GM12878 (cell line): ENCODE measurements at regions not wholly inside any gene's neighbourhood (a gene's known extent, or its start where the extent isn't known, plus 50 kb on each side); places are given as distances from the start of the nearest gene placed in this dataset.
A peak's percentile ranks its signal among the peaks of the same experiment; 100 is the strongest.

Source experiments
- ATAC-seq: fragments of 200-7000 bp; cut with Tn5 transposase; 3 replicates; pipeline ENCODE4 v1.9.1; 2020; ENCODE audit warnings: mild to moderate bottlenecking, moderate library complexity
- BruUV-seq: library from RNA; stranded (reverse); fragments of 400-500 nt; replicated peaks from 2 replicates; lab custom pipeline; 2021; lab: Mats Ljungman, UMichigan
- CTCF ChIA-PET: fragments of 300-600 bp; sonication (Branson Sonifier 250); formaldehyde crosslinking; extraction: SDS; loops from one replicate; lab custom pipeline; 2021; ENCODE audit warnings: inconsistent platforms; lab: Yijun Ruan, JAX
- POLR2A ChIA-PET: fragments of 350-600 bp; formaldehyde crosslinking; extraction: SDS; loops from one replicate; lab custom pipeline; 2021; ENCODE audit warnings: inconsistent platforms; lab: Charles Lee
- RAD21 ChIA-PET: fragments of 300-600 bp; sonication (Branson Sonifier 250); formaldehyde crosslinking; loops from one replicate; lab custom pipeline; 2023; ENCODE audit warnings: antibody characterized with exemption; ENCODE audit not compliant: unreplicated experiment; lab: Charles Lee
- SMC1A ChIA-PET: fragments of 300-600 bp; sonication (Branson Sonifier 250); formaldehyde crosslinking; loops from one replicate; lab custom pipeline; 2023; ENCODE audit not compliant: unreplicated experiment, uncharacterized antibody; lab: Charles Lee
- DNase-seq: peaks from one replicate; pipeline ENCODE4 v3.0.0-alpha.2; 2011; ENCODE audit warnings: low read depth, low spot score
- FAIRE-seq: peaks from 3 replicates; lab custom pipeline; 2011; peaks lifted over from hg19 to GRCh38; lab: Jason Lieb, UNC
- H2AFZ ChIP-seq: 2 replicates; pipeline ENCODE4 v1.6.0; 2011; ENCODE audit warnings: low read depth, low read length, control low read depth; ENCODE audit not compliant: control insufficient read depth
- H3K27ac ChIP-seq: 2 replicates; pipeline ENCODE4 v1.5.1; 2011; ENCODE audit warnings: control low read depth; ENCODE audit not compliant: control insufficient read depth, insufficient read depth
- H3K27me3 ChIP-seq, 2 experiments: replicated peaks in 1 of 2; 2 replicates each; pipeline versions ENCODE4 v1.6.0 to v1.6.1; 2011; ENCODE audit warnings: low read length in 1 of 2; ENCODE audit not compliant: control insufficient read depth in 2 of 2, insufficient read depth in 2 of 2
- H3K36me3 ChIP-seq, 2 experiments: 2 replicates each; pipeline ENCODE4 v1.5.1; 2011; ENCODE audit warnings: low read length in 1 of 2; ENCODE audit not compliant: control insufficient read depth in 2 of 2, insufficient read depth in 2 of 2
- H3K4me1 ChIP-seq: 2 replicates; pipeline ENCODE4 v1.6.1; 2011; ENCODE audit warnings: mild to moderate bottlenecking, low read length, moderate library complexity, mixed read lengths; ENCODE audit not compliant: control insufficient read depth, insufficient read depth
- H3K4me2 ChIP-seq: 2 replicates; pipeline ENCODE4 v1.6.0; 2011; ENCODE audit warnings: control low read depth; ENCODE audit not compliant: control insufficient read depth, insufficient read depth
- H3K4me3 ChIP-seq: fragments of 200-600 bp; sonication (generic); 2 replicates; pipeline ENCODE4 v1.5.1; 2016
- H3K79me2 ChIP-seq: 2 replicates; pipeline ENCODE4 v1.6.0; 2011; ENCODE audit warnings: low read length; ENCODE audit not compliant: control insufficient read depth, insufficient read depth
- H3K9ac ChIP-seq: 2 replicates; pipeline ENCODE4 v1.8.0; 2011; ENCODE audit warnings: low read length, control low read depth, mixed read lengths; ENCODE audit not compliant: control insufficient read depth, insufficient read depth
- H3K9me3 ChIP-seq: replicated peaks from 3 replicates; pipeline ENCODE4 v1.5.1; 2011; ENCODE audit warnings: mild to moderate bottlenecking, low read length; ENCODE audit not compliant: control insufficient read depth, insufficient read depth
- H4K20me1 ChIP-seq: 2 replicates; pipeline ENCODE4 v1.6.0; 2011; ENCODE audit not compliant: control insufficient read depth, insufficient read depth
- CBX5 ChIP-seq: sonication (generic); IDR thresholded peaks from 2 replicates; pipeline ENCODE4 v1.6.1; 2016; ENCODE audit warnings: low read depth, moderate library complexity, mild to moderate bottlenecking, inconsistent platforms
- CREM ChIP-seq: IDR thresholded peaks from 2 replicates; pipeline ENCODE4 v1.6.1; 2014; ENCODE audit warnings: antibody characterized with exemption, low read depth
- HDAC6 ChIP-seq: fragments of 200-600 bp; sonication (generic); IDR thresholded peaks from one replicate; pipeline ENCODE4 v1.8.0; 2017; ENCODE audit warnings: antibody characterized with exemption; ENCODE audit not compliant: unreplicated experiment
- NRF1 ChIP-seq: conservative IDR thresholded peaks from 2 replicates; pipeline ENCODE4 v1.6.1; 2011; ENCODE audit warnings: mild to moderate bottlenecking, low read depth, low read length, improper control_type of control experiment
- RUNX3 ChIP-seq: IDR thresholded peaks from 2 replicates; pipeline ENCODE4 v1.6.1; 2012; ENCODE audit warnings: low read length, inconsistent platforms
- TCF12 ChIP-seq: IDR thresholded peaks from 2 replicates; pipeline ENCODE4 v1.6.1; 2011; ENCODE audit warnings: low read depth, mild to moderate bottlenecking, low read length
- USF1 ChIP-seq: IDR thresholded peaks from 2 replicates; pipeline ENCODE4 v1.6.1; 2011; ENCODE audit warnings: borderline replicate concordance, low read depth, mild to moderate bottlenecking, moderate library complexity, mixed read lengths, low read length; ENCODE audit not compliant: insufficient read depth; ENCODE audit errors: extremely low read length
- ZNF592 ChIP-seq: fragments of 450-650 bp; IDR thresholded peaks from 2 replicates; pipeline ENCODE4 v1.6.1; 2017; ENCODE audit warnings: mild to moderate bottlenecking, moderate library complexity
- WGBS: methylation state at CpG from one replicate; pipeline ENCODE4 v1.1.6; 2016; ENCODE audit warnings: low lambda C conversion rate; ENCODE audit not compliant: insufficient replicate concordance, insufficient coverage; ENCODE audit errors: missing lambda C conversion rate; 5-methylcytosine and 5-hydroxymethylcytosine counted together
- in situ Hi-C: fragments of 300-500 bp; cut with MboI; formaldehyde crosslinking; loops from 9 replicates; pipeline ENCODE4 v1.14.3; 2018; ENCODE audit warnings: mixed read lengths
- intact Hi-C: fragments of 100-400 bp; cut with micrococcal nuclease; formaldehyde crosslinking; loops from one replicate; pipeline ENCODE4 v1.14.2; 2022; ENCODE audit not compliant: unreplicated experiment

GRCh38 chr20:24157213-24157612, 168.6 kb upstream of the GGTLC1 start:
- Histone ChIP-seq H3K4me2 (no peak overlapping the region), H4K20me1 (no peaks in the 10 kb centered on the region), H3K4me3 (no peak overlapping the region), H3K79me2 (no peaks in the 10 kb centered on the region), H3K27me3 (no peaks in the 10 kb centered on the region), H3K9ac (no peak overlapping the region), H3K4me1 (no peaks in the 10 kb centered on the region), H3K36me3 (no peaks in the 10 kb centered on the region), H2AFZ (no peak overlapping the region), H3K27ac (no peak overlapping the region), H3K9me3 (no peaks in the 10 kb centered on the region)
- intact Hi-C loops, result no loop called here
- ATAC-seq (no peak), FAIRE-seq (no peak), DNase-seq (peak; percentile 1)
- RAD21 ChIA-PET, result no interaction called here
- BruUV-seq, result no TSS peak
- in situ Hi-C loops, result no loop called here
- SMC1A ChIA-PET, result no interaction called here
- TF ChIP-seq CBX5 (no peak), HDAC6 (no peak), USF1 (peak; percentile 47), CREM (no peak), RUNX3 (no peak), ZNF592 (no peak), TCF12 (no peak), NRF1 (no peak)
- POLR2A ChIA-PET, result no interaction called here
- CTCF ChIA-PET, result no interaction called here
- WGBS, result 19% methylated on average over 4 of the region's 4 CpGs
